Loucy (cell line): ENCODE measurements at regions not wholly inside any gene's neighbourhood (a gene's known extent, or its start where the extent isn't known, plus 50 kb on each side); places are given as distances from the start of the nearest gene placed in this dataset.
"Not testable (repeated sequence)": the region's sequence is repeated elsewhere in the genome, so short reads cannot be mapped to it uniquely, and the experiment has no call there.

ENCODE experiments used
- H2AFZ ChIP-seq: fragments of 200-600 bp; sonication (generic); 2 replicates; pipeline ENCODE4 v1.6.0; 2016; ENCODE audit warnings: antibody characterized with exemption, mild to moderate bottlenecking, low read length, moderate library complexity
- H3F3A ChIP-seq: fragments of 200-600 bp; 2 replicates; pipeline ENCODE4 v1.6.0; 2016; ENCODE audit warnings: antibody characterized with exemption, low read depth, mild to moderate bottlenecking
- H3K27me3 ChIP-seq: fragments of 200-600 bp; sonication (generic); 2 replicates; pipeline ENCODE4 v1.6.1; 2014; ENCODE audit warnings: low read length, mild to moderate bottlenecking; ENCODE audit not compliant: insufficient read depth, poor library complexity, severe bottlenecking
- H3K36me3 ChIP-seq: fragments of 200-600 bp; sonication (generic); 2 replicates; pipeline ENCODE4 v1.6.1; 2016; ENCODE audit warnings: low read length; ENCODE audit not compliant: insufficient read depth
- H3K4me1 ChIP-seq: fragments of 200-600 bp; sonication (generic); 2 replicates; pipeline ENCODE4 v1.5.1; 2014; ENCODE audit warnings: low read length, mild to moderate bottlenecking; ENCODE audit not compliant: insufficient read depth, poor library complexity, severe bottlenecking
- H3K4me2 ChIP-seq: fragments of 200-600 bp; sonication (generic); 2 replicates; pipeline ENCODE4 v1.6.0; 2014; ENCODE audit warnings: antibody characterized with exemption, low read length, low read depth, mild to moderate bottlenecking; ENCODE audit not compliant: poor library complexity, severe bottlenecking
- H3K4me3 ChIP-seq: fragments of 200-600 bp; sonication (generic); 2 replicates; pipeline ENCODE4 v1.5.1; 2014; ENCODE audit warnings: low read length, mild to moderate bottlenecking, mixed read lengths; ENCODE audit not compliant: poor library complexity, severe bottlenecking
- H3K79me2 ChIP-seq: fragments of 200-600 bp; sonication (generic); 2 replicates; pipeline ENCODE4 v1.6.1; 2014; ENCODE audit warnings: low read length; ENCODE audit not compliant: insufficient read depth
- H3K9ac ChIP-seq: fragments of 200-600 bp; sonication (generic); 2 replicates; pipeline ENCODE4 v1.6.0; 2014; ENCODE audit warnings: mild to moderate bottlenecking, low read depth, low read length, moderate library complexity; ENCODE audit not compliant: poor library complexity, severe bottlenecking
- H3K9me2 ChIP-seq: fragments of 200-600 bp; sonication (generic); replicated peaks from 2 replicates; pipeline ENCODE4 v1.6.1; 2016; ENCODE audit warnings: low read depth, low read length, mixed read lengths
- H3K9me3 ChIP-seq: fragments of 200-600 bp; sonication (generic); 2 replicates; pipeline ENCODE4 v1.6.1; 2014; ENCODE audit warnings: mild to moderate bottlenecking, antibody characterized with exemption, low read length, low read depth; ENCODE audit not compliant: insufficient read depth
- H4K20me1 ChIP-seq: fragments of 200-600 bp; sonication (generic); 2 replicates; pipeline ENCODE4 v1.6.0; 2014; ENCODE audit warnings: antibody characterized with exemption, low read length, mild to moderate bottlenecking; ENCODE audit not compliant: insufficient read depth, poor library complexity, severe bottlenecking
- CTCF ChIP-seq: fragments of 200-600 bp; sonication (generic); conservative IDR thresholded peaks from 2 replicates; pipeline ENCODE4 v1.5.1; 2014; ENCODE audit warnings: mild to moderate bottlenecking, antibody characterized with exemption, low read length
- EZH2phosphoT487 ChIP-seq: fragments of 200-600 bp; IDR thresholded peaks from 2 replicates; pipeline ENCODE4 v1.6.1; 2018; ENCODE audit warnings: antibody characterized with exemption, mild to moderate bottlenecking, moderate library complexity, borderline replicate concordance

- H3K9ac ChIP-seq, H3K4me2 ChIP-seq, H2AFZ ChIP-seq, H3K9me3 ChIP-seq, H3K9me2 ChIP-seq, H3K36me3 ChIP-seq, H3K4me1 ChIP-seq, H3K79me2 ChIP-seq, H3F3A ChIP-seq, H3K27me3 ChIP-seq, H3K4me3 ChIP-seq, H4K20me1 ChIP-seq: not testable (repeated sequence)
These were observed 307.3 kb downstream of the CCDC74A start for GRCh38 chr2:131835022-131835421.

- no peaks in the 10 kb centered on the region for H3K9me2 ChIP-seq
- H3K4me1 ChIP-seq: no peaks in the 10 kb centered on the region
- H3K9me3 ChIP-seq: no peaks in the 10 kb centered on the region
- H3K4me2 ChIP-seq: no peak overlapping the region
- no peaks in the 10 kb centered on the region for H4K20me1 ChIP-seq
- no peaks in the 10 kb centered on the region for H3F3A ChIP-seq
- no peak overlapping the region for H2AFZ ChIP-seq
- TF ChIP-seq EZH2phosphoT487: no peak
- TF ChIP-seq CTCF: no peak
- no peak overlapping the region for H3K4me3 ChIP-seq
- H3K36me3 ChIP-seq: no peaks in the 10 kb centered on the region
- no peak overlapping the region for H3K9ac ChIP-seq
- H3K79me2 ChIP-seq: no peaks in the 10 kb centered on the region
- no peaks in the 10 kb centered on the region for H3K27me3 ChIP-seq
These were observed 308.0 kb downstream of the CCDC74A start for GRCh38 chr2:131835621-131836091.

GRCh38 chr2:131836116-131836515, 308.4 kb downstream of the CCDC74A start:
- not testable (repeated sequence) for H3F3A ChIP-seq, H2AFZ ChIP-seq, H3K79me2 ChIP-seq, H4K20me1 ChIP-seq, H3K4me1 ChIP-seq, H3K9me2 ChIP-seq, H3K4me2 ChIP-seq, H3K27me3 ChIP-seq, H3K4me3 ChIP-seq, H3K9me3 ChIP-seq, H3K9ac ChIP-seq, H3K36me3 ChIP-seq

GRCh38 chr2:131844044-131844443, 316.4 kb downstream of the CCDC74A start:
- H3K4me1 ChIP-seq, H3K4me2 ChIP-seq, H3K27me3 ChIP-seq, H2AFZ ChIP-seq, H3K9me2 ChIP-seq, H3K79me2 ChIP-seq, H3F3A ChIP-seq, H3K4me3 ChIP-seq, H4K20me1 ChIP-seq, H3K9me3 ChIP-seq, H3K36me3 ChIP-seq, H3K9ac ChIP-seq: not testable (repeated sequence)

- not testable (repeated sequence) for H3K79me2 ChIP-seq, H3K9me3 ChIP-seq, H3K9ac ChIP-seq, H2AFZ ChIP-seq, H3F3A ChIP-seq, H3K4me2 ChIP-seq, H3K4me1 ChIP-seq, H4K20me1 ChIP-seq, H3K9me2 ChIP-seq, H3K4me3 ChIP-seq, H3K36me3 ChIP-seq, H3K27me3 ChIP-seq
These were observed 305.6 kb downstream of the ANKRD30BL start for GRCh38 chr2:131856202-131856601.
